SJCRH30 (cell line): ENCODE measurements at regions not wholly inside any gene's neighbourhood (a gene's known extent, or its start where the extent isn't known, plus 50 kb on each side); places are given as distances from the start of the nearest gene placed in this dataset.

Experiments used
- DNase-seq, 2 experiments: peaks; one replicate each; pipeline ENCODE4 v3.0.0-alpha.2; 2015 to 2020
- H3K27ac ChIP-seq: fragments of 250-450 bp; sonication (Bioruptor Pico); 2 replicates; pipeline ENCODE4 v1.5.1; 2020; ENCODE audit warnings: mild to moderate bottlenecking, moderate library complexity
- H3K27me3 ChIP-seq: fragments of 250-450 bp; sonication (Bioruptor Pico); 2 replicates; pipeline ENCODE4 v1.5.1; 2020; ENCODE audit warnings: mild to moderate bottlenecking, moderate library complexity
- H3K36me3 ChIP-seq: fragments of 250-450 bp; sonication (Bioruptor Pico); 2 replicates; pipeline ENCODE4 v1.5.1; 2020; ENCODE audit warnings: mild to moderate bottlenecking, moderate library complexity
- H3K4me1 ChIP-seq: fragments of 250-450 bp; sonication (Bioruptor Pico); 2 replicates; pipeline ENCODE4 v1.5.1; 2020; ENCODE audit warnings: mild to moderate bottlenecking, moderate library complexity
- H3K4me3 ChIP-seq: fragments of 250-450 bp; sonication (Bioruptor Pico); 2 replicates; pipeline ENCODE4 v1.5.1; 2020; ENCODE audit warnings: mild to moderate bottlenecking, moderate library complexity
- H3K9me3 ChIP-seq: fragments of 250-450 bp; sonication (Bioruptor Pico); replicated peaks from 2 replicates; pipeline ENCODE4 v1.5.1; 2020; ENCODE audit warnings: mild to moderate bottlenecking, moderate library complexity

GRCh38 chr2:8577573-8577972, 104.3 kb upstream of the ID2 start:
- no peak for DNase-seq
- Histone ChIP-seq H3K4me3 (no peak overlapping the region), H3K4me1 (no peaks in the 10 kb centered on the region), H3K27me3 (peaks cover 2% of the 10 kb centered on the region; the same call in 1 of the 2 replicates), H3K9me3 (no peaks in the 10 kb centered on the region), H3K27ac (no peak overlapping the region), H3K36me3 (no peaks in the 10 kb centered on the region)

GRCh38 chr2:8578335-8579244, 103.3 kb upstream of the ID2 start:
- no peak for DNase-seq
- no peaks in the 10 kb centered on the region for H3K36me3 ChIP-seq
- no peak overlapping the region for H3K4me3 ChIP-seq
- H3K4me1 ChIP-seq: no peaks in the 10 kb centered on the region
- H3K9me3 ChIP-seq: no peaks in the 10 kb centered on the region
- no peak overlapping the region for H3K27ac ChIP-seq
- H3K27me3 ChIP-seq: peaks cover 2% of the 10 kb centered on the region; the same call in 1 of the 2 replicates

GRCh38 chr2:8579485-8580085, 102.3 kb upstream of the ID2 start:
- Histone ChIP-seq H3K27ac (no peak overlapping the region), H3K9me3 (no peaks in the 10 kb centered on the region), H3K27me3 (peaks cover 2% of the 10 kb centered on the region; the same call in 1 of the 2 replicates), H3K36me3 (no peaks in the 10 kb centered on the region), H3K4me1 (no peaks in the 10 kb centered on the region), H3K4me3 (no peak overlapping the region)
- no peak for DNase-seq

GRCh38 chr2:8580316-8581233, 101.3 kb upstream of the ID2 start:
- no peaks in the 10 kb centered on the region for H3K9me3 ChIP-seq

GRCh38 chr2:8581234-8581561, 100.7 kb upstream of the ID2 start:
- H3K9me3 ChIP-seq: no peaks in the 10 kb centered on the region
- H3K36me3 ChIP-seq: no peaks in the 10 kb centered on the region
- DNase-seq: no peak

More at GRCh38 chr2:8580316-8581233, 101.3 kb upstream of the ID2 start:
- Histone ChIP-seq H3K4me1 (no peaks in the 10 kb centered on the region), H3K27me3 (peaks cover 2% of the 10 kb centered on the region; the same call in 1 of the 2 replicates), H3K36me3 (no peaks in the 10 kb centered on the region), H3K4me3 (no peak overlapping the region), H3K27ac (no peak overlapping the region)
- no peak for DNase-seq

GRCh38 chr2:8581601-8582041, 100.2 kb upstream of the ID2 start:
- Histone ChIP-seq H3K9me3 (no peaks in the 10 kb centered on the region), H3K36me3 (no peaks in the 10 kb centered on the region), H3K4me1 (no peaks in the 10 kb centered on the region), H3K27ac (no peak overlapping the region), H3K27me3 (peaks cover 2% of the 10 kb centered on the region; the same call in 1 of the 2 replicates), H3K4me3 (no peak overlapping the region)
- no peak for DNase-seq

More at GRCh38 chr2:8581234-8581561, 100.7 kb upstream of the ID2 start:
- no peaks in the 10 kb centered on the region for H3K4me1 ChIP-seq
- H3K27me3 ChIP-seq: peaks cover 2% of the 10 kb centered on the region; the same call in 1 of the 2 replicates
- H3K27ac ChIP-seq: no peak overlapping the region
- H3K4me3 ChIP-seq: no peak overlapping the region

GRCh38 chr2:8582191-8582590, 99.7 kb upstream of the ID2 start:
- H3K27me3 ChIP-seq: peaks cover 2% of the 10 kb centered on the region; the same call in 1 of the 2 replicates
- H3K27ac ChIP-seq: no peak overlapping the region
- DNase-seq: no peak
- no peaks in the 10 kb centered on the region for H3K36me3 ChIP-seq
- no peaks in the 10 kb centered on the region for H3K9me3 ChIP-seq
- H3K4me3 ChIP-seq: no peak overlapping the region
- H3K4me1 ChIP-seq: no peaks in the 10 kb centered on the region

- DNase-seq: no peak
- H3K27ac ChIP-seq: no peak overlapping the region
- H3K27me3 ChIP-seq: peaks cover 2% of the 10 kb centered on the region; the same call in 1 of the 2 replicates
- no peaks in the 10 kb centered on the region for H3K9me3 ChIP-seq
- H3K36me3 ChIP-seq: no peaks in the 10 kb centered on the region
- no peaks in the 10 kb centered on the region for H3K4me1 ChIP-seq
- H3K4me3 ChIP-seq: no peak overlapping the region
These were observed 99.0 kb upstream of the ID2 start for GRCh38 chr2:8582651-8583399.

GRCh38 chr2:8583400-8584173, 98.3 kb upstream of the ID2 start:
- Histone ChIP-seq H3K4me3 (no peak overlapping the region), H3K27ac (no peak overlapping the region), H3K27me3 (0 out of 2 replicates have a peak, but pooled peaks cover 2% of the 10 kb centered on the region)

GRCh38 chr2:8584174-8585066, 97.4 kb upstream of the ID2 start:
- H3K27ac ChIP-seq: no peak overlapping the region
- H3K27me3 ChIP-seq: 0 out of 2 replicates have a peak, but pooled peaks cover 2% of the 10 kb centered on the region
- DNase-seq: no peak
- no peaks in the 10 kb centered on the region for H3K4me1 ChIP-seq
- H3K9me3 ChIP-seq: no peaks in the 10 kb centered on the region
- no peaks in the 10 kb centered on the region for H3K36me3 ChIP-seq
- no peak overlapping the region for H3K4me3 ChIP-seq

More at GRCh38 chr2:8583400-8584173, 98.3 kb upstream of the ID2 start:
- DNase-seq: no peak
- no peaks in the 10 kb centered on the region for H3K9me3 ChIP-seq
- H3K36me3 ChIP-seq: no peaks in the 10 kb centered on the region
- H3K4me1 ChIP-seq: no peaks in the 10 kb centered on the region

- Histone ChIP-seq H3K9me3 (no peaks in the 10 kb centered on the region), H3K4me3 (no peak overlapping the region), H3K4me1 (no peaks in the 10 kb centered on the region), H3K36me3 (no peaks in the 10 kb centered on the region), H3K27me3 (no peaks in the 10 kb centered on the region), H3K27ac (no peak overlapping the region)
- no peak for DNase-seq
These were observed 95.3 kb upstream of the ID2 start for GRCh38 chr2:8586457-8587051.

- Histone ChIP-seq H3K36me3 (no peaks in the 10 kb centered on the region), H3K4me1 (no peaks in the 10 kb centered on the region), H3K9me3 (no peaks in the 10 kb centered on the region), H3K27me3 (no peaks in the 10 kb centered on the region), H3K4me3 (no peak overlapping the region), H3K27ac (no peak overlapping the region)
- no peak for DNase-seq
These were observed 94.5 kb upstream of the ID2 start for GRCh38 chr2:8587251-8587791.
